Tibial nerve (tissue), 4 donors: ENCODE measurements at regions not wholly inside any gene's neighbourhood (a gene's known extent, or its start where the extent isn't known, plus 50 kb on each side); places are given as distances from the start of the nearest gene placed in this dataset.
A peak's percentile ranks its signal among the peaks of the same experiment; 100 is the strongest.
"Not testable (repeated sequence)": the region's sequence is repeated elsewhere in the genome, so short reads cannot be mapped to it uniquely, and the experiment has no call there.

Experiments
- DNase-seq, 2 donors: peaks; one replicate each; pipeline ENCODE4 v3.0.0-alpha.2; 2019; ENCODE audit warnings: low spot score in 2 of 2
- H3K27ac ChIP-seq, 4 donors: fragments of 200-600 bp; sonication (generic) in 3 of 4; one replicate each; pipeline ENCODE4 v1.5.1; 2017 to 2019; ENCODE audit warnings: mild to moderate bottlenecking in 1 of 4
- H3K27me3 ChIP-seq, 2 donors: fragments of 200-600 bp; sonication (generic) in 1 of 2; one replicate each; pipeline versions ENCODE4 v1.5.1 to v1.6.0; 2017 to 2019
- H3K36me3 ChIP-seq, 3 donors: fragments of 200-600 bp; sonication (generic); one replicate each; pipeline ENCODE4 v1.5.1; 2018 to 2019
- H3K4me1 ChIP-seq, 4 donors: fragments of 200-600 bp; sonication (generic) in 3 of 4; one replicate each; pipeline ENCODE4 v1.5.1; 2017 to 2019
- H3K4me3 ChIP-seq, 4 donors: fragments of 200-600 bp; sonication (generic) in 3 of 4; one replicate each; pipeline ENCODE4 v1.5.1; 2017 to 2019; ENCODE audit warnings: mild to moderate bottlenecking in 1 of 4, moderate library complexity in 1 of 4
- H3K9me3 ChIP-seq, 4 donors: fragments of 200-600 bp; sonication (generic) in 3 of 4; one replicate each; pipeline ENCODE4 v1.5.1; 2017 to 2019
- CTCF ChIP-seq, 5 experiments: fragments of 200-600 bp in 3 of 5; fragments of 450-650 bp in 2 of 5; sonication (generic) in 3 of 5; IDR thresholded peaks; one replicate each; pipeline ENCODE4 v1.5.1; 2016 to 2019; ENCODE audit warnings: antibody characterized with exemption in 5 of 5, mild to moderate bottlenecking in 3 of 5, moderate library complexity in 2 of 5
- EP300 ChIP-seq, 2 donors: sonication (generic); formaldehyde crosslinking; IDR thresholded peaks; one replicate each; pipeline ENCODE4 v1.6.1; 2017; ENCODE audit warnings: antibody characterized with exemption in 2 of 2, mild to moderate bottlenecking in 1 of 2
- POLR2A ChIP-seq, 2 donors: fragments of 450-650 bp; IDR thresholded peaks; one replicate each; pipeline ENCODE4 v1.6.1; 2017; ENCODE audit warnings: antibody characterized with exemption in 2 of 2, mild to moderate bottlenecking in 2 of 2, moderate library complexity in 2 of 2
- WGBS, 2 donors: methylation state at CpG; one replicate each; pipeline ENCODE4 v1.1.5; 2018; 5-methylcytosine and 5-hydroxymethylcytosine counted together

DNA sequence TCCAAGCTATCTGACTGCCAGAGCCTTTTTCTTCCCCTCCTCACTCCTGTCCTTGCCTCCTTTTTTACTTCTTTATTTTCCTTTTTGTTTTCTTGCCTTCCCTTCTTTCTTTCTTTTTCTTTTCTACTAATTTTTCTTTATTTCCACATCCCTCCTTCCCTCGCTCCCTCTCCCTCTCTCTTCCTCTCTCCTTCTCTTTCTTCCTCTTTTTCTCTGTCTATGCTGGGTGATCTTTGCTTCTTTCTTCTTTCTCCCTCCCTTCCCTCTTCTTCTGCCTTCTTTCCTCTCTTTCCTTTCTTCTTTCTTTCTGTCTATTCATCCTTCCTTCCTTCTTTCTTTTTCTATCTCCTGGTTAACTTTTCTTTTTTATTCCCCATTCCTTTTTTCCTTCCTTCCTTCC, 564.8 kb downstream of the NSUN3 start:
- WGBS, 2 donors: 92 to 96% methylated on average over 1 of the region's 1 CpG
- no peak for TF ChIP-seq POLR2A (IDR thresholded peaks at IDR 0.05)
- TF ChIP-seq CTCF (IDR thresholded peaks at IDR 0.05): no peak
- TF ChIP-seq EP300 (IDR thresholded peaks at IDR 0.05): no peak
- H3K9me3 ChIP-seq: no peaks in the 10 kb centered on the region
- H3K4me1 ChIP-seq: no peaks in the 10 kb centered on the region
- DNase-seq: no peak
- no peaks in the 10 kb centered on the region for H3K27me3 ChIP-seq
- no peak overlapping the region for H3K4me3 ChIP-seq
- peak overlapping the region in 1 of 4 donors; percentile 55 for H3K27ac ChIP-seq
- H3K36me3 ChIP-seq: no peaks in the 10 kb centered on the region

- TF ChIP-seq CTCF (IDR thresholded peaks at IDR 0.05) (no peak), EP300 (IDR thresholded peaks at IDR 0.05) (no peak), POLR2A (IDR thresholded peaks at IDR 0.05) (no peak)
- no peaks in the 10 kb centered on the region for H3K27me3 ChIP-seq
- no peak overlapping the region for H3K27ac ChIP-seq
- H3K4me1 ChIP-seq: no peaks in the 10 kb centered on the region
- no peaks in the 10 kb centered on the region for H3K9me3 ChIP-seq
- no peaks in the 10 kb centered on the region for H3K36me3 ChIP-seq
- 93 to 97% methylated on average over 3 of the region's 3 CpGs for WGBS, 2 donors
- H3K4me3 ChIP-seq: no peak overlapping the region
- no peak for DNase-seq
These were observed 580.5 kb downstream of the NSUN3 start for GRCh38 chr3:94643400-94643799.

GRCh38 chr3:94645790-94646189, 582.9 kb downstream of the NSUN3 start:
- 69 to 78% methylated on average over 3 of the region's 3 CpGs for WGBS, 2 donors
- Histone ChIP-seq H3K4me3 (no peak overlapping the region), H3K4me1 (no peaks in the 10 kb centered on the region), H3K36me3 (no peaks in the 10 kb centered on the region), H3K27me3 (no peaks in the 10 kb centered on the region), H3K9me3 (no peaks in the 10 kb centered on the region), H3K27ac (no peak overlapping the region)
- DNase-seq: no peak
- TF ChIP-seq POLR2A (IDR thresholded peaks at IDR 0.05) (no peak), CTCF (IDR thresholded peaks at IDR 0.05) (no peak), EP300 (IDR thresholded peaks at IDR 0.05) (no peak)

DNA sequence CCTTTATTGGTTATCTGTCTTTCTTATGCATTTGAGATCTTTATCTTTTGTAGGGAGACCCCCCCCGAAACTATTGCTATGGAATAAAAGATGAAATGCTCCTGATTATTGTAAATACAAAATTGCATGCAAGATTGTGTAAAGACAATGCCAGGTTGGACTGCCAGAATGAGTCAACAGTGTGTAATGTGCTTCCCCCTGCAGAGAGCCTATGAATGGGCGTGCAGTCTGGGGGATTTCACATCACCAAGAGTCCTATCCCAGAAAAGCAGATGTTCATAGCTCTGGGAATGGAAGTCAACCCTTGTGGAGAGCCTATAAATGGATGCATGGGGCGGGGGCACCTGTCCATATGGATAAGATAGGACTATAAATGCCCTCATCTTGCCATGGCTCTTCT, 584.3 kb downstream of the NSUN3 start:
- no peaks in the 10 kb centered on the region for H3K36me3 ChIP-seq
- TF ChIP-seq POLR2A (IDR thresholded peaks at IDR 0.05): no peak
- no peak for TF ChIP-seq CTCF (IDR thresholded peaks at IDR 0.05)
- no peak for TF ChIP-seq EP300 (IDR thresholded peaks at IDR 0.05)
- 82 to 86% methylated on average over 3 of the region's 3 CpGs for WGBS, 2 donors
- H3K4me3 ChIP-seq: no peak overlapping the region
- no peaks in the 10 kb centered on the region for H3K9me3 ChIP-seq
- H3K27me3 ChIP-seq: no peaks in the 10 kb centered on the region
- no peak for DNase-seq
- H3K27ac ChIP-seq: no peak overlapping the region
- H3K4me1 ChIP-seq: no peaks in the 10 kb centered on the region

GRCh38 chr3:94648270-94649180, 585.7 kb downstream of the NSUN3 start:
- H3K4me1 ChIP-seq: not testable (repeated sequence)

More at GRCh38 chr3:94648270-94649180, 585.7 kb downstream of the NSUN3 start:
- WGBS, 2 donors: 80 to 86% methylated on average over 8 of the region's 8 CpGs
- H3K27ac ChIP-seq, H3K36me3 ChIP-seq, H3K27me3 ChIP-seq, H3K4me3 ChIP-seq, DNase-seq, H3K9me3 ChIP-seq: not testable (repeated sequence)
